IPS DF 4.7 (cell line): ENCODE measurements at regions not wholly inside any gene's neighbourhood (a gene's known extent, or its start where the extent isn't known, plus 50 kb on each side); places are given as distances from the start of the nearest gene placed in this dataset.

Source experiments
- DNase-seq: peaks from one replicate; pipeline ENCODE4 v3.0.0-alpha.2; 2013; ENCODE audit warnings: low spot score; ENCODE audit errors: extremely low read depth

- DNase-seq = no peak
Observed at GRCh38 chr16:82414476-82414875, 212.3 kb upstream of the CDH13 start.

GRCh38 chr16:82412770-82413169 is 214.0 kb upstream of the CDH13 start:
- DNase-seq = no peak

- no peak for DNase-seq
Observed at GRCh38 chr16:82405736-82406135, 221.0 kb upstream of the CDH13 start.

GRCh38 chr16:82404586-82405315 is 222.0 kb upstream of the CDH13 start:
- no peak for DNase-seq

GRCh38 chr16:82402665-82403218 is 224.0 kb upstream of the CDH13 start:
- no peak for DNase-seq

GRCh38 chr16:82400046-82400445 is 226.7 kb upstream of the CDH13 start:
- no peak for DNase-seq

GRCh38 chr16:82396509-82396908 is 226.5 kb upstream of the MPHOSPH6 start:
- DNase-seq = no peak

GRCh38 chr16:82395212-82395611 is 225.2 kb upstream of the MPHOSPH6 start:
- no peak for DNase-seq

GRCh38 chr16:82391690-82392089 is 221.7 kb upstream of the MPHOSPH6 start:
- DNase-seq = no peak

- DNase-seq = no peak
Observed at GRCh38 chr16:82389956-82390650, 220.1 kb upstream of the MPHOSPH6 start.

- no peak for DNase-seq
Observed at GRCh38 chr16:82386761-82387160, 216.7 kb upstream of the MPHOSPH6 start.

GRCh38 chr16:82384949-82385348 is 214.9 kb upstream of the MPHOSPH6 start:
- DNase-seq = no peak

- no peak for DNase-seq
Observed at GRCh38 chr16:82384017-82384416, 214.0 kb upstream of the MPHOSPH6 start.

- DNase-seq = no peak
Observed at GRCh38 chr16:82382521-82382920, 212.5 kb upstream of the MPHOSPH6 start.

GRCh38 chr16:82379551-82379950 is 209.5 kb upstream of the MPHOSPH6 start:
- DNase-seq = no peak

- no peak for DNase-seq
Observed at GRCh38 chr16:82373976-82374375, 204.0 kb upstream of the MPHOSPH6 start.

- DNase-seq = no peak
Observed at GRCh38 chr16:82370282-82370681, 200.3 kb upstream of the MPHOSPH6 start.

- no peak for DNase-seq
Observed at GRCh38 chr16:82368041-82368440, 198.0 kb upstream of the MPHOSPH6 start.

- DNase-seq = no peak
Observed at GRCh38 chr16:82366462-82366861, 196.4 kb upstream of the MPHOSPH6 start.

GRCh38 chr16:82364690-82365089 is 194.7 kb upstream of the MPHOSPH6 start:
- no peak for DNase-seq

- DNase-seq = no peak
Observed at GRCh38 chr16:82363026-82363816, 193.2 kb upstream of the MPHOSPH6 start.

- DNase-seq = no peak
Observed at GRCh38 chr16:82361885-82362284, 191.9 kb upstream of the MPHOSPH6 start.
